ENCODE measurements at regions not wholly inside any gene's neighbourhood (a gene's known extent, or its start where the extent isn't known, plus 50 kb on each side); places are given as distances from the start of the nearest gene placed in this dataset.
"Not testable (repeated sequence)": the region's sequence is repeated elsewhere in the genome, so short reads cannot be mapped to it uniquely, and the experiment has no call there.

GRCh38 chr7:138188290-138188858 lies 112.1 kb downstream of the AKR1D1 start:
- Histone ChIP-seq H3K4me1 (peaks cover 0 to 3% (median 0%) of the 10 kb centered on the region in 4 donors), H3K27ac (replicated peaks in 1 of 4) (no peak overlapping the region), H3K27me3 (no peaks in the 10 kb centered on the region), H3K9me3 (peaks cover 0 to 21% (median 14%) of the 10 kb centered on the region in 4 donors), H3K4me3 (no peak overlapping the region), H3K36me3 (no peaks in the 10 kb centered on the region)
- WGBS, result 93% methylated on average over 8 of the region's 8 CpGs
- TF ChIP-seq EP300 (IDR thresholded peaks at IDR 0.05) (no peak), POLR2AphosphoS5 (IDR thresholded peaks at IDR 0.05) (no peak), POLR2A (IDR thresholded peaks at IDR 0.05; ENCODE audit: low read depth) (no peak)
- TF ChIP-seq, protein P1, sequence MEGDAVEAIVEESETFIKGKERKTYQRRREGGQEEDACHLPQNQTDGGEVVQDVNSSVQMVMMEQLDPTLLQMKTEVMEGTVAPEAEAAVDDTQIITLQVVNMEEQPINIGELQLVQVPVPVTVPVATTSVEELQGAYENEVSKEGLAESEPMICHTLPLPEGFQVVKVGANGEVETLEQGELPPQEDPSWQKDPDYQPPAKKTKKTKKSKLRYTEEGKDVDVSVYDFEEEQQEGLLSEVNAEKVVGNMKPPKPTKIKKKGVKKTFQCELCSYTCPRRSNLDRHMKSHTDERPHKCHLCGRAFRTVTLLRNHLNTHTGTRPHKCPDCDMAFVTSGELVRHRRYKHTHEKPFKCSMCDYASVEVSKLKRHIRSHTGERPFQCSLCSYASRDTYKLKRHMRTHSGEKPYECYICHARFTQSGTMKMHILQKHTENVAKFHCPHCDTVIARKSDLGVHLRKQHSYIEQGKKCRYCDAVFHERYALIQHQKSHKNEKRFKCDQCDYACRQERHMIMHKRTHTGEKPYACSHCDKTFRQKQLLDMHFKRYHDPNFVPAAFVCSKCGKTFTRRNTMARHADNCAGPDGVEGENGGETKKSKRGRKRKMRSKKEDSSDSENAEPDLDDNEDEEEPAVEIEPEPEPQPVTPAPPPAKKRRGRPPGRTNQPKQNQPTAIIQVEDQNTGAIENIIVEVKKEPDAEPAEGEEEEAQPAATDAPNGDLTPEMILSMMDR (IDR thresholded peaks at IDR 0.05), result no peak
- DNase-seq (ENCODE audit: extremely low spot score), result no peak
- intact Hi-C loops (cut with DNase I), result no loop called here

GRCh38 chr7:138194567-138194966 lies 118.3 kb downstream of the AKR1D1 start:
- Histone ChIP-seq H3K36me3 (no peaks in the 10 kb centered on the region), H3K9me3 (no peaks in the 10 kb centered on the region), H3K27me3 (no peaks in the 10 kb centered on the region), H3K27ac (replicated peaks in 1 of 4) (no peak overlapping the region), H3K4me3 (no peak overlapping the region), H3K4me1 (no peaks in the 10 kb centered on the region)
- DNase-seq (ENCODE audit: extremely low spot score), result peak; percentile 7
- TF ChIP-seq POLR2AphosphoS5 (IDR thresholded peaks at IDR 0.05) (no peak), EP300 (IDR thresholded peaks at IDR 0.05) (no peak), POLR2A (IDR thresholded peaks at IDR 0.05; ENCODE audit: low read depth) (no peak)
- TF ChIP-seq, protein P1 (IDR thresholded peaks at IDR 0.05), result no peak
- intact Hi-C loops (cut with DNase I), result no loop called here
- WGBS, result 83% methylated on average over 8 of the region's 8 CpGs

DNA sequence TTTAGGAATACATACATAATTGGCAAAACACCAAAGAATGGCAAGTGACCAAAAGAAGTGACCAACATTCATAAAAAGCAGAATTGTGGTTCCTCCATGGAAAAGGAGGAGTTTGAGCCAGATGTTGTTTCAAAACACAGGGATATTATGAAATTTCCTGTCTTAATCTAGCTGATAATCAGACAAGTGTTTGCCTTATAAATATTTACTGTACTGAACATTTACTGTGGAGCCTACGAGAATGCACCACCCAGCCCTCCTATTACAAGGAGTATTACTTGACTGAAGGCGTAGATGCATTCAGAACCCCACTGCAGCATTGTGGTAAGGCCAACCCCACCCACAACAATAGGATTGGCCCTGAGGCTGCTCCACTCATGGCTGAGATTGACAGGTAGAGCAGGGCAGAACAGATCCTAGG lies 118.9 kb downstream of the AKR1D1 start:
- Histone ChIP-seq H3K27me3 (no peaks in the 10 kb centered on the region), H3K4me3 (no peak overlapping the region), H3K27ac (replicated peaks in 1 of 4) (no peak overlapping the region), H3K4me1 (no peaks in the 10 kb centered on the region), H3K9me3 (no peaks in the 10 kb centered on the region), H3K36me3 (no peaks in the 10 kb centered on the region)
- peak; percentile 42 for DNase-seq (ENCODE audit: extremely low spot score)
- intact Hi-C loops (cut with DNase I), result no loop called here
- TF ChIP-seq, protein P1 (IDR thresholded peaks at IDR 0.05), result no peak
- no peak for TF ChIP-seq EP300 (IDR thresholded peaks at IDR 0.05)
- TF ChIP-seq POLR2AphosphoS5 (IDR thresholded peaks at IDR 0.05), result no peak
- TF ChIP-seq POLR2A (IDR thresholded peaks at IDR 0.05; ENCODE audit: low read depth), result no peak
- WGBS, result 73% methylated on average over 2 of the region's 2 CpGs

DNA sequence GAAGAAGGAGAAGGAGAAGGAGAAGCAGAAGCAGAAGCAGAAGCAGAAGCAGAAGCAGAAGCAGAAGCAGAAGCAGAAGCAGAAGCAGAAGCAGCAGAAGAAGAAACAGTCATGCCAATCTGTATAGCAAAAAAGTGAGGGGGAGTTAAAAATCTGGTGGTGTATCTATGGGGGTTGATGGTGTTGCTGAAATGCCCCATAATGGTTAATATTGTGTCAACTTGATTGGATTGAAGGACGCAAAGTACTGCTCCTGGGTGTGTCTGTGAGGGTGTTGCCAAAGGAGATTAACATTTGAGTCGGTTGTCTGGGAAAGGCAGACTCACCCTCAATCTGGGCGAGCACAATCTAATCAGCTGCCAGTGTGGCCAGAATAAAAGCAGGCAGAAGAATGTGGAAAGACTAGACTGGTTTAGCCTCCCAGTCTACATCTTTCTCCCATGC lies 120.3 kb downstream of the AKR1D1 start:
- intact Hi-C loops (cut with DNase I); H3K4me1 ChIP-seq; H3K9me3 ChIP-seq; H3K27me3 ChIP-seq; H3K36me3 ChIP-seq; H3K27ac ChIP-seq (replicated peaks in 1 of 4); H3K4me3 ChIP-seq: not testable (repeated sequence)
- DNase-seq (ENCODE audit: extremely low spot score), result peak; percentile 75
- 53% methylated on average over 3 of the region's 3 CpGs for WGBS

GRCh38 chr7:138196971-138197896 lies 121.0 kb downstream of the AKR1D1 start:
- H3K4me3 ChIP-seq, result no peak overlapping the region
- 46% methylated on average over 2 of the region's 2 CpGs for WGBS
- TF ChIP-seq POLR2A (IDR thresholded peaks at IDR 0.05; ENCODE audit: low read depth) (no peak), POLR2AphosphoS5 (IDR thresholded peaks at IDR 0.05) (no peak), EP300 (IDR thresholded peaks at IDR 0.05) (no peak)
- TF ChIP-seq, protein P1 (IDR thresholded peaks at IDR 0.05), result no peak
- no peaks in the 10 kb centered on the region for H3K4me1 ChIP-seq
- peak; percentile 24 for DNase-seq (ENCODE audit: extremely low spot score)
- intact Hi-C loops (cut with DNase I), result no loop called here
- no peaks in the 10 kb centered on the region for H3K9me3 ChIP-seq
- H3K36me3 ChIP-seq, result no peaks in the 10 kb centered on the region
- H3K27ac ChIP-seq (replicated peaks in 1 of 4), result no peak overlapping the region
- no peaks in the 10 kb centered on the region for H3K27me3 ChIP-seq

All from esophagus muscularis mucosa (tissue), 4 donors.